Activated T-cell treated with anti-CD3 and anti-CD28 coated beads for 1 hour (primary cell): ENCODE measurements at regions not wholly inside any gene's neighbourhood (a gene's known extent, or its start where the extent isn't known, plus 50 kb on each side); places are given as distances from the start of the nearest gene placed in this dataset.
"Not testable (repeated sequence)": the region's sequence is repeated elsewhere in the genome, so short reads cannot be mapped to it uniquely, and the experiment has no call there.

Experiments used
- DNase-seq: peaks from one replicate; pipeline ENCODE4 v3.0.0-alpha.2; 2020; ENCODE audit warnings: low read depth

GRCh38 chr4:53714236-53715140 is 123.2 kb upstream of the LNX1 start:
- no peak for DNase-seq

GRCh38 chr4:53713767-53714166 is 122.5 kb upstream of the LNX1 start:
- no peak for DNase-seq

GRCh38 chr4:53713296-53713695 is 122.0 kb upstream of the LNX1 start:
- DNase-seq, result no peak

- DNase-seq, result no peak
These were observed 121.2 kb upstream of the LNX1 start for GRCh38 chr4:53712408-53713020.

- no peak for DNase-seq
These were observed 120.6 kb upstream of the LNX1 start for GRCh38 chr4:53711926-53712325.

GRCh38 chr4:53709693-53710092 is 118.4 kb upstream of the LNX1 start:
- no peak for DNase-seq

GRCh38 chr4:53707491-53707890 is 116.2 kb upstream of the LNX1 start:
- DNase-seq, result no peak

- no peak for DNase-seq
These were observed 115.2 kb upstream of the LNX1 start for GRCh38 chr4:53706422-53707032.

GRCh38 chr4:53705972-53706371 is 114.7 kb upstream of the LNX1 start:
- DNase-seq, result no peak

GRCh38 chr4:53705151-53705764 is 114.0 kb upstream of the LNX1 start:
- no peak for DNase-seq

GRCh38 chr4:53704329-53704728 is 113.0 kb upstream of the LNX1 start:
- no peak for DNase-seq

- no peak for DNase-seq
These were observed 112.0 kb upstream of the LNX1 start for GRCh38 chr4:53703267-53703655.

- DNase-seq, result no peak
These were observed 111.3 kb upstream of the LNX1 start for GRCh38 chr4:53702334-53703266.

GRCh38 chr4:53701260-53701659 is 110.0 kb upstream of the LNX1 start:
- DNase-seq, result not testable (repeated sequence)

- not testable (repeated sequence) for DNase-seq
These were observed 108.0 kb upstream of the LNX1 start for GRCh38 chr4:53699310-53699709.

- no peak for DNase-seq
These were observed 105.9 kb upstream of the LNX1 start for GRCh38 chr4:53697016-53697685.

GRCh38 chr4:53695540-53696463 is 104.5 kb upstream of the LNX1 start:
- no peak for DNase-seq

GRCh38 chr4:53694666-53695065 is 103.4 kb upstream of the LNX1 start:
- no peak for DNase-seq

- no peak for DNase-seq
These were observed 102.6 kb upstream of the LNX1 start for GRCh38 chr4:53693909-53694308.

- DNase-seq, result no peak
These were observed 102.1 kb upstream of the LNX1 start for GRCh38 chr4:53693408-53693807.
